Upper lobe of left lung (tissue), 6 donors: ENCODE measurements at regions not wholly inside any gene's neighbourhood (a gene's known extent, or its start where the extent isn't known, plus 50 kb on each side); places are given as distances from the start of the nearest gene placed in this dataset.

ENCODE experiments used
- ATAC-seq, 2 donors: fragments of 200-7000 bp; cut with Tn5 transposase; one replicate each; pipeline ENCODE4 v1.9.1; 2022; ENCODE audit warnings: mild to moderate bottlenecking in 2 of 2, moderate library complexity in 2 of 2; ENCODE audit not compliant: low FRiP score in 2 of 2
- DNase-seq, 2 donors: peaks; one replicate each; pipeline ENCODE4 v3.0.0-alpha.2; 2019 to 2020
- H3K27ac ChIP-seq, 4 donors: fragments of 200-600 bp; sonication (generic); one replicate each; pipeline ENCODE4 v1.5.1; 2016 to 2019
- H3K27me3 ChIP-seq, 4 donors: fragments of 200-600 bp; sonication (generic); one replicate each; pipeline ENCODE4 v1.5.1; 2017 to 2019
- H3K36me3 ChIP-seq, 4 donors: fragments of 200-600 bp; sonication (generic); one replicate each; pipeline ENCODE4 v1.5.1; 2016 to 2019
- H3K4me1 ChIP-seq, 4 donors: fragments of 200-600 bp; sonication (generic); one replicate each; pipeline ENCODE4 v1.5.1; 2018 to 2019
- H3K4me3 ChIP-seq, 4 donors: fragments of 200-600 bp; sonication (generic); one replicate each; pipeline ENCODE4 v1.5.1; 2017 to 2019; ENCODE audit warnings: mild to moderate bottlenecking in 2 of 4, moderate library complexity in 1 of 4
- H3K9me3 ChIP-seq, 4 donors: fragments of 200-600 bp; sonication (generic); one replicate each; pipeline ENCODE4 v1.5.1; 2018 to 2019
- CTCF ChIP-seq, 6 experiments: fragments of 450-650 bp in 4 of 6; fragments of 200-600 bp in 2 of 6; sonication (generic) in 2 of 6; IDR thresholded peaks; one replicate each; pipeline ENCODE4 v1.5.1; 2016 to 2019; ENCODE audit warnings: antibody characterized with exemption in 6 of 6
- EP300 ChIP-seq, 4 donors: sonication (generic); formaldehyde crosslinking; IDR thresholded peaks; one replicate each; pipeline ENCODE4 v1.5.1; 2017; ENCODE audit warnings: antibody characterized with exemption in 4 of 4, control low read depth in 2 of 4
- POLR2A ChIP-seq, 4 donors: fragments of 450-650 bp; IDR thresholded peaks; one replicate each; pipeline ENCODE4 v1.5.1; 2016 to 2017; ENCODE audit warnings: antibody characterized with exemption in 4 of 4, mild to moderate bottlenecking in 2 of 4
- POLR2AphosphoS5 ChIP-seq, 2 donors: sonication (generic); formaldehyde crosslinking; IDR thresholded peaks; one replicate each; pipeline ENCODE4 v1.5.1; 2017; ENCODE audit warnings: antibody characterized with exemption in 2 of 2
- WGBS, 2 donors: methylation state at CpG; one replicate each; pipeline ENCODE4 v1.1.5; 2017 to 2018; 5-methylcytosine and 5-hydroxymethylcytosine counted together
- donor health status: DM: no; HTN: no; CAD: no; lungs with moderate emphysema.
- donor health status: DM: no; HTN: yes; CAD: no; lungs with severe emphysema.

DNA sequence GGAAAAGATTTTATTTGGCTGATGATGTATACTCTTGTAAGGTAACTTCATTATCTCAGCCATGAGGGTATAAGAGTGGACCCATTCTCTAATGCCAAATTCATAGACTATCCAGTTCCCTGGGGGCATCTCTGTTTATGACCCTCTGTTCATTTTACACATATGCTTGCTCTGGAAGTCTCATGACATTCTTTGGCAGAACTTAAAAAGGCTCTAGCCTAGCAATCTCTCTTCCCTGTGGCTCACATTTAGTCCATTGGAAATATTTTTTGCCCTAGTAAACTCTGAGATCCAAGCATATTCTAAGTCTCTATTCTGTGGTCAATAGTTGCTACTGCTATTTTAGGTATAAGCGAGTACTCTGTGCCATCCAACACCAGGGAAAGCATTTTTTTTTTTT is 1201.8 kb upstream of the ZEB2 start:
- DNase-seq, result no peak
- 82 to 87% methylated on average over 1 of the region's 1 CpG for WGBS, 2 donors
- no peak for ATAC-seq

GRCh38 chr2:145715601-145716000 is 1195.7 kb upstream of the ZEB2 start:
- H3K27ac ChIP-seq, result no peak overlapping the region
- no peaks in the 10 kb centered on the region for H3K36me3 ChIP-seq
- no peak overlapping the region for H3K4me3 ChIP-seq
- 80 to 86% methylated on average over 2 of the region's 2 CpGs for WGBS, 2 donors
- ATAC-seq (no peak), DNase-seq (no peak)
- TF ChIP-seq POLR2AphosphoS5 (IDR thresholded peaks at IDR 0.05), result no peak
- TF ChIP-seq EP300 (IDR thresholded peaks at IDR 0.05), result no peak
- no peak for TF ChIP-seq CTCF (IDR thresholded peaks at IDR 0.05)
- TF ChIP-seq POLR2A (IDR thresholded peaks at IDR 0.05), result no peak
- peaks cover 0 to under 1% (median 0%) of the 10 kb centered on the region in 4 donors for H3K9me3 ChIP-seq
- no peaks in the 10 kb centered on the region for H3K27me3 ChIP-seq
- no peaks in the 10 kb centered on the region for H3K4me1 ChIP-seq

More for the DNA sequence above, 1201.8 kb upstream of the ZEB2 start:
- Histone ChIP-seq H3K4me1 (no peaks in the 10 kb centered on the region), H3K27ac (no peak overlapping the region), H3K9me3 (no peaks in the 10 kb centered on the region), H3K4me3 (no peak overlapping the region), H3K36me3 (no peaks in the 10 kb centered on the region), H3K27me3 (no peaks in the 10 kb centered on the region)
- TF ChIP-seq EP300 (IDR thresholded peaks at IDR 0.05) (no peak), CTCF (IDR thresholded peaks at IDR 0.05) (no peak), POLR2A (IDR thresholded peaks at IDR 0.05) (no peak), POLR2AphosphoS5 (IDR thresholded peaks at IDR 0.05) (no peak)

GRCh38 chr2:145710303-145710702 is 1190.4 kb upstream of the ZEB2 start:
- no peak for TF ChIP-seq CTCF (IDR thresholded peaks at IDR 0.05)
- TF ChIP-seq EP300 (IDR thresholded peaks at IDR 0.05), result no peak
- TF ChIP-seq POLR2A (IDR thresholded peaks at IDR 0.05), result no peak
- TF ChIP-seq POLR2AphosphoS5 (IDR thresholded peaks at IDR 0.05), result no peak
- Histone ChIP-seq H3K27ac (no peak overlapping the region), H3K36me3 (no peaks in the 10 kb centered on the region), H3K9me3 (peaks cover 0 to 11% (median 0%) of the 10 kb centered on the region in 4 donors), H3K27me3 (no peaks in the 10 kb centered on the region), H3K4me1 (no peaks in the 10 kb centered on the region), H3K4me3 (no peak overlapping the region)
- ATAC-seq (no peak), DNase-seq (no peak)
- 83 to 89% methylated on average over 2 of the region's 2 CpGs for WGBS, 2 donors

DNA sequence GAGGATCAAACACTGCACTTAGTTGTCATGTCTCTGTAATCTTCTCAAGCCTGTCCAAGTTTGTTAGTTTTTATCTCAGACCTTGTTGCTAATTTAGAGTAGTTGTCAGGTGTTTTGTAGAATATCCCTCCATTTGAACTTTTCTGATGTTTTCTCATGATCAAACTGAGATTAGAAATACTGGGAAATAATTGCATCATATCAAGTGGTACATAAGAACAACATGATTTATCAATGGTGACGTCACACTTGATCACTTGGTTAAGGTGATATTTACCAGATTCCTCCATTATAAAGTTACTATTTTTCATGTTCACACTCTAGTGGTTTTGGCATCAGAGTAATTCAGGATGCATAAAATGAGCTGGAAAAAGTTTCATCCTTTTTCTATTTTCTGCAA is 1182.4 kb upstream of the ZEB2 start:
- ATAC-seq, result no peak

More for the DNA sequence above, 1182.4 kb upstream of the ZEB2 start:
- no peak overlapping the region for H3K27ac ChIP-seq
- DNase-seq, result no peak
- no peaks in the 10 kb centered on the region for H3K4me1 ChIP-seq
- TF ChIP-seq POLR2A (IDR thresholded peaks at IDR 0.05), result no peak
- no peak for TF ChIP-seq CTCF (IDR thresholded peaks at IDR 0.05)
- TF ChIP-seq EP300 (IDR thresholded peaks at IDR 0.05), result no peak
- no peak for TF ChIP-seq POLR2AphosphoS5 (IDR thresholded peaks at IDR 0.05)
- peaks cover 0 to 5% (median 0%) of the 10 kb centered on the region in 4 donors for H3K9me3 ChIP-seq
- 81 to 84% methylated on average over 1 of the region's 1 CpG for WGBS, 2 donors
- no peaks in the 10 kb centered on the region for H3K27me3 ChIP-seq
- no peak overlapping the region for H3K4me3 ChIP-seq
- no peaks in the 10 kb centered on the region for H3K36me3 ChIP-seq
